ENCODE measurements at regions not wholly inside any gene's neighbourhood (a gene's known extent, or its start where the extent isn't known, plus 50 kb on each side); places are given as distances from the start of the nearest gene placed in this dataset.

- no peak overlapping the region for H3K27ac ChIP-seq (ENCODE audit: low read depth, low read length)
- H3K9me3 ChIP-seq (ENCODE audit: control insufficient read depth, insufficient read depth, low read length) = no peaks in the 10 kb centered on the region
- H3K4me2 ChIP-seq (ENCODE audit: low read length) = no peak overlapping the region
- no peaks in the 10 kb centered on the region for H3K36me3 ChIP-seq (ENCODE audit: control insufficient read depth, low read length)
- no peak overlapping the region for H3K4me3 ChIP-seq (ENCODE audit: low read length)
- H3F3A ChIP-seq (ENCODE audit: control insufficient read depth, insufficient read depth) = no peaks in the 10 kb centered on the region
- no peaks in the 10 kb centered on the region for H3K27me3 ChIP-seq (ENCODE audit: control insufficient read depth, low read length)
- TF ChIP-seq, protein P1, sequence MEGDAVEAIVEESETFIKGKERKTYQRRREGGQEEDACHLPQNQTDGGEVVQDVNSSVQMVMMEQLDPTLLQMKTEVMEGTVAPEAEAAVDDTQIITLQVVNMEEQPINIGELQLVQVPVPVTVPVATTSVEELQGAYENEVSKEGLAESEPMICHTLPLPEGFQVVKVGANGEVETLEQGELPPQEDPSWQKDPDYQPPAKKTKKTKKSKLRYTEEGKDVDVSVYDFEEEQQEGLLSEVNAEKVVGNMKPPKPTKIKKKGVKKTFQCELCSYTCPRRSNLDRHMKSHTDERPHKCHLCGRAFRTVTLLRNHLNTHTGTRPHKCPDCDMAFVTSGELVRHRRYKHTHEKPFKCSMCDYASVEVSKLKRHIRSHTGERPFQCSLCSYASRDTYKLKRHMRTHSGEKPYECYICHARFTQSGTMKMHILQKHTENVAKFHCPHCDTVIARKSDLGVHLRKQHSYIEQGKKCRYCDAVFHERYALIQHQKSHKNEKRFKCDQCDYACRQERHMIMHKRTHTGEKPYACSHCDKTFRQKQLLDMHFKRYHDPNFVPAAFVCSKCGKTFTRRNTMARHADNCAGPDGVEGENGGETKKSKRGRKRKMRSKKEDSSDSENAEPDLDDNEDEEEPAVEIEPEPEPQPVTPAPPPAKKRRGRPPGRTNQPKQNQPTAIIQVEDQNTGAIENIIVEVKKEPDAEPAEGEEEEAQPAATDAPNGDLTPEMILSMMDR (IDR thresholded peaks at IDR 0.05; ENCODE audit: low read depth, low read length, poor library complexity, severe bottlenecking) = no peak
- no peak for TF ChIP-seq EZH2phosphoT487 (IDR thresholded peaks at IDR 0.05; ENCODE audit: borderline replicate concordance, low read length)
- no peaks in the 10 kb centered on the region for H3K4me1 ChIP-seq (ENCODE audit: control insufficient read depth, low read length)
- no peaks in the 10 kb centered on the region for H3K9me2 ChIP-seq (replicated peaks; ENCODE audit: control insufficient read depth, low read length)
- no peaks in the 10 kb centered on the region for H3K79me2 ChIP-seq (ENCODE audit: control insufficient read depth, low read length)
- H4K20me1 ChIP-seq (ENCODE audit: control insufficient read depth, insufficient read depth, low read depth, low read length) = no peaks in the 10 kb centered on the region
These were observed 793.9 kb upstream of the PCDH9 start for GRCh38 chr13:68023838-68024581.

DNA sequence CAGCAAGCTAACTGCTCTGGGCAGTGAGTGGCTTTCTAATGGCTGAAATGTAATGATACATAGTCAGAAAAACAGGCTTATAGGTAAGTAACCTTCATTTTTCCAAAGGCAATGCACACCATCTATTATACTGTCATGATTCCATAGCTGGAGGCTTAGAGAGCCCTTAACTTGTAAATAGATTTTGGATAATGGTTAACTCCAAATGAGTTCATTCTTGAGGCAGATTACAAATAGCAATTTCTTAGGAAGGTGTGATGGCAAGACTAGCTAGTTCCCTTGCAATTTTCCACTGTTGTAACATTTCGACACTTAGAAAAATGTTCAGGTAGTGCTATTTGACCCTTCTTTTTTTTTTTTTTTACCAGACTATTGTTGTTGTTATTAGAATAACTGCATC, 789.8 kb upstream of the PCDH9 start:
- Histone ChIP-seq H3K79me2 (ENCODE audit: control insufficient read depth, low read length) (no peaks in the 10 kb centered on the region), H4K20me1 (ENCODE audit: control insufficient read depth, insufficient read depth, low read depth, low read length) (no peaks in the 10 kb centered on the region), H3K4me2 (ENCODE audit: low read length) (no peak overlapping the region), H3K27me3 (ENCODE audit: control insufficient read depth, low read length) (no peaks in the 10 kb centered on the region), H3K4me1 (ENCODE audit: control insufficient read depth, low read length) (no peaks in the 10 kb centered on the region), H3K9me3 (ENCODE audit: control insufficient read depth, insufficient read depth, low read length) (no peaks in the 10 kb centered on the region), H3K27ac (ENCODE audit: low read depth, low read length) (no peak overlapping the region), H3K4me3 (ENCODE audit: low read length) (no peak overlapping the region), H3K9me2 (replicated peaks; ENCODE audit: control insufficient read depth, low read length) (no peaks in the 10 kb centered on the region), H3K36me3 (ENCODE audit: control insufficient read depth, low read length) (no peaks in the 10 kb centered on the region), H3F3A (ENCODE audit: control insufficient read depth, insufficient read depth) (no peaks in the 10 kb centered on the region)
- no peak for TF ChIP-seq EZH2phosphoT487 (IDR thresholded peaks at IDR 0.05; ENCODE audit: borderline replicate concordance, low read length)
- TF ChIP-seq, protein P1 (IDR thresholded peaks at IDR 0.05; ENCODE audit: low read depth, low read length, poor library complexity, severe bottlenecking) = no peak

DNA sequence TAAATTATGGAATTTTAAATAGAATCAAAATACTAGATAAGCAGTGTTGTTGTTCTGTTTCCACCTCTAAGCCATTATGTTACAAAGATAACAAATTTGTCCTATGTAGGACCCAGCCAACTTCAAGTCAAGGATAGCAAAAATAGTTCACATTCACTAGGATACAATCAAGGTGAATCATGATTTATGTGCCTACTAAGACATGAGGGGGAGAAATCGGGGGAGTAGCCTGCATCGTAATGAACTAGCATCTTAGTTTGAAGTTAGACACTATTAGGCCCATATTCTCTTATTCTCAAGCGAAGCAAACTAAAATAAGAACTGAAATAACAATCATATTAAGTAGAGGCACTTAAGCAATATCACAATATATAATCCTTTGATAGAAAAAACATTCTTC, 779.4 kb upstream of the PCDH9 start:
- Histone ChIP-seq H4K20me1 (ENCODE audit: control insufficient read depth, insufficient read depth, low read depth, low read length) (no peaks in the 10 kb centered on the region), H3K4me2 (ENCODE audit: low read length) (no peak overlapping the region), H3K27me3 (ENCODE audit: control insufficient read depth, low read length) (no peaks in the 10 kb centered on the region), H3K4me3 (ENCODE audit: low read length) (no peak overlapping the region), H3K27ac (ENCODE audit: low read depth, low read length) (no peak overlapping the region), H3F3A (ENCODE audit: control insufficient read depth, insufficient read depth) (no peaks in the 10 kb centered on the region), H3K4me1 (ENCODE audit: control insufficient read depth, low read length) (no peaks in the 10 kb centered on the region), H3K79me2 (ENCODE audit: control insufficient read depth, low read length) (no peaks in the 10 kb centered on the region), H3K9me2 (replicated peaks; ENCODE audit: control insufficient read depth, low read length) (no peaks in the 10 kb centered on the region), H3K36me3 (ENCODE audit: control insufficient read depth, low read length) (no peaks in the 10 kb centered on the region), H3K9me3 (ENCODE audit: control insufficient read depth, insufficient read depth, low read length) (no peaks in the 10 kb centered on the region)
- TF ChIP-seq, protein P1 (IDR thresholded peaks at IDR 0.05; ENCODE audit: low read depth, low read length, poor library complexity, severe bottlenecking) = no peak
- TF ChIP-seq EZH2phosphoT487 (IDR thresholded peaks at IDR 0.05; ENCODE audit: borderline replicate concordance, low read length) = no peak

Data from DOHH2 (cell line).